ENCODE measurements at regions not wholly inside any gene's neighbourhood (a gene's known extent, or its start where the extent isn't known, plus 50 kb on each side); places are given as distances from the start of the nearest gene placed in this dataset.

DNA sequence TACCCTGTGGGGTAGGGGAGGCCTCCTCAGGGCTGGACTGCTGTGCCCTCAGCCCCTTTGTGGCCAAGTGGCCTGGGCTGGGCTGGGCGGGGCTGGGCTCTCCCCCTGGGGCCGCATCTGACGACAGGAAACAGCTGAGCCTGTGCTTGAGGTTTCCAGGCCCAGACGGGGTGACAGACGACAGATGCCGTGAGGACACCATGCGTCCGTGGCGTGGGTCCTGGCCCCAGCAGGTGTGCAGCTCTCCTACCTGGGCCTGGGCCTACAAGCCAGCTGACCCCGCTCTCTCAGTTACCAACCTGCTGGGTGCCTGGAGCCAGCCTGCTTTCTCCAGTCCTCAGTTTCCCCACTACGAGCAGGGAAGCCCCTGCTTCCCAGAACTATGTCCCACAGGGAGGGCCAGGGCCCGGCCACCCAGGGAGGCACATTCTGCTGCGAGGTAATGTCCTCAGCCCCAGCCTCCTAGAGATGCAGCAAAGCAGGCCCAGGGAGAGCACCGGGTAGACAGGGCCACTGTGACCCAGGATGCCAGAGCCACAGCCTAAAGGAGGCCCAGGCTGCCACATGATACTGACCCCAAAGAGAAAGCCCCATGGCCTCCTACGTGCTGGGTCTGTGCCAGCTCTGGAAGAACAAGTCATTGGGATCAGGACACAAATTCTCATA lies 181.3 kb downstream of the IGLL1 start (continued):
- TF ChIP-seq SIRT6 (IDR thresholded peaks at IDR 0.05; ENCODE audit: low read length) (no peak), RAD21 (IDR thresholded peaks at IDR 0.05 in 1 of 2, conservative IDR thresholded peaks at IDR 0.05 in 1 of 2; ENCODE audit: low read depth in 2 of 2, low read length in 2 of 2) (no peak)

All from H1 (cell line).